IPS-15b (cell line): ENCODE measurements at regions not wholly inside any gene's neighbourhood (a gene's known extent, or its start where the extent isn't known, plus 50 kb on each side); places are given as distances from the start of the nearest gene placed in this dataset.

Source experiments
- H3K27me3 ChIP-seq: one replicate; pipeline ENCODE4 v1.6.1; 2013; ENCODE audit warnings: low read length; ENCODE audit not compliant: control insufficient read depth, insufficient read depth
- H3K36me3 ChIP-seq: one replicate; pipeline ENCODE4 v1.6.1; 2013; ENCODE audit warnings: low read length; ENCODE audit not compliant: control insufficient read depth, insufficient read depth
- H3K4me1 ChIP-seq: one replicate; pipeline ENCODE4 v1.6.1; 2013; ENCODE audit warnings: mild to moderate bottlenecking, low read length; ENCODE audit not compliant: control insufficient read depth, insufficient read depth
- H3K4me3 ChIP-seq: one replicate; pipeline ENCODE4 v1.5.1; 2013; ENCODE audit warnings: low read depth, low read length
- H3K9ac ChIP-seq: one replicate; pipeline ENCODE4 v1.6.1; 2013; ENCODE audit warnings: low read depth, mild to moderate bottlenecking, low read length
- H3K9me3 ChIP-seq: one replicate; pipeline ENCODE4 v1.6.1; 2013; ENCODE audit warnings: mild to moderate bottlenecking, low read length; ENCODE audit not compliant: control insufficient read depth, insufficient read depth

- H3K9me3 ChIP-seq = no peaks in the 10 kb centered on the region
- no peaks in the 10 kb centered on the region for H3K36me3 ChIP-seq
- H3K27me3 ChIP-seq = no peaks in the 10 kb centered on the region
- peaks cover 7% of the 10 kb centered on the region for H3K4me1 ChIP-seq
- H3K4me3 ChIP-seq = no peak overlapping the region
- H3K9ac ChIP-seq = no peak overlapping the region
Observed at GRCh38 chr6:71386215-71386614, 97.6 kb downstream of the OGFRL1 start.

- peaks cover 7% of the 10 kb centered on the region for H3K4me1 ChIP-seq
- H3K4me3 ChIP-seq = no peak overlapping the region
- H3K9ac ChIP-seq = no peak overlapping the region
- no peaks in the 10 kb centered on the region for H3K9me3 ChIP-seq
- no peaks in the 10 kb centered on the region for H3K36me3 ChIP-seq
- H3K27me3 ChIP-seq = no peaks in the 10 kb centered on the region
Observed at GRCh38 chr6:71387179-71387578, 98.6 kb downstream of the OGFRL1 start.

- Histone ChIP-seq H3K27me3 (no peaks in the 10 kb centered on the region), H3K9me3 (no peaks in the 10 kb centered on the region), H3K4me3 (no peak overlapping the region), H3K4me1 (peaks cover 7% of the 10 kb centered on the region), H3K9ac (no peak overlapping the region), H3K36me3 (no peaks in the 10 kb centered on the region)
Observed at GRCh38 chr6:71388068-71388744, 99.6 kb downstream of the OGFRL1 start.

- Histone ChIP-seq H3K9me3 (no peaks in the 10 kb centered on the region), H3K36me3 (no peaks in the 10 kb centered on the region), H3K27me3 (no peaks in the 10 kb centered on the region), H3K4me1 (peaks cover 7% of the 10 kb centered on the region), H3K4me3 (no peak overlapping the region), H3K9ac (no peak overlapping the region)
Observed at GRCh38 chr6:71388856-71389527, 100.4 kb downstream of the OGFRL1 start.

- H3K9ac ChIP-seq = no peak overlapping the region
- no peaks in the 10 kb centered on the region for H3K9me3 ChIP-seq
- peaks cover 7% of the 10 kb centered on the region for H3K4me1 ChIP-seq
- H3K4me3 ChIP-seq = no peak overlapping the region
- no peaks in the 10 kb centered on the region for H3K27me3 ChIP-seq
- no peaks in the 10 kb centered on the region for H3K36me3 ChIP-seq
Observed at GRCh38 chr6:71391126-71391525, 102.5 kb downstream of the OGFRL1 start.

GRCh38 chr6:71392276-71392675 is 103.7 kb downstream of the OGFRL1 start:
- H3K27me3 ChIP-seq = no peaks in the 10 kb centered on the region
- no peaks in the 10 kb centered on the region for H3K36me3 ChIP-seq
- no peak overlapping the region for H3K9ac ChIP-seq
- H3K4me3 ChIP-seq = no peak overlapping the region
- H3K9me3 ChIP-seq = no peaks in the 10 kb centered on the region
- peaks cover 6% of the 10 kb centered on the region for H3K4me1 ChIP-seq

GRCh38 chr6:71393471-71393870 is 104.9 kb downstream of the OGFRL1 start:
- Histone ChIP-seq H3K9me3 (no peaks in the 10 kb centered on the region), H3K4me3 (no peak overlapping the region), H3K4me1 (peaks cover 4% of the 10 kb centered on the region), H3K36me3 (no peaks in the 10 kb centered on the region), H3K27me3 (no peaks in the 10 kb centered on the region), H3K9ac (no peak overlapping the region)

- no peak overlapping the region for H3K4me3 ChIP-seq
- peaks cover 4% of the 10 kb centered on the region for H3K4me1 ChIP-seq
- no peak overlapping the region for H3K9ac ChIP-seq
- no peaks in the 10 kb centered on the region for H3K27me3 ChIP-seq
- H3K36me3 ChIP-seq = no peaks in the 10 kb centered on the region
- no peaks in the 10 kb centered on the region for H3K9me3 ChIP-seq
Observed at GRCh38 chr6:71393981-71394432, 105.4 kb downstream of the OGFRL1 start.

GRCh38 chr6:71394926-71395325 is 106.3 kb downstream of the OGFRL1 start:
- H3K4me3 ChIP-seq = no peak overlapping the region
- no peaks in the 10 kb centered on the region for H3K9me3 ChIP-seq
- H3K4me1 ChIP-seq = peaks cover 4% of the 10 kb centered on the region
- no peak overlapping the region for H3K9ac ChIP-seq
- H3K36me3 ChIP-seq = no peaks in the 10 kb centered on the region
- H3K27me3 ChIP-seq = no peaks in the 10 kb centered on the region

- H3K9me3 ChIP-seq = no peaks in the 10 kb centered on the region
- no peaks in the 10 kb centered on the region for H3K36me3 ChIP-seq
- H3K27me3 ChIP-seq = no peaks in the 10 kb centered on the region
- no peak overlapping the region for H3K9ac ChIP-seq
- H3K4me1 ChIP-seq = no peaks in the 10 kb centered on the region
- no peak overlapping the region for H3K4me3 ChIP-seq
Observed at GRCh38 chr6:71395731-71396409, 107.3 kb downstream of the OGFRL1 start.

GRCh38 chr6:71396410-71396801 is 107.8 kb downstream of the OGFRL1 start:
- Histone ChIP-seq H3K4me3 (no peak overlapping the region), H3K9ac (no peak overlapping the region), H3K9me3 (no peaks in the 10 kb centered on the region), H3K27me3 (no peaks in the 10 kb centered on the region), H3K4me1 (no peaks in the 10 kb centered on the region), H3K36me3 (no peaks in the 10 kb centered on the region)

- H3K4me3 ChIP-seq = no peak overlapping the region
- no peaks in the 10 kb centered on the region for H3K9me3 ChIP-seq
- H3K9ac ChIP-seq = no peak overlapping the region
- no peaks in the 10 kb centered on the region for H3K27me3 ChIP-seq
- H3K4me1 ChIP-seq = peaks cover 12% of the 10 kb centered on the region
- no peaks in the 10 kb centered on the region for H3K36me3 ChIP-seq
Observed at GRCh38 chr6:71399279-71399678, 110.7 kb downstream of the OGFRL1 start.
